Lung (tissue), 11 donors: ENCODE measurements at regions not wholly inside any gene's neighbourhood (a gene's known extent, or its start where the extent isn't known, plus 50 kb on each side); places are given as distances from the start of the nearest gene placed in this dataset.

Experiments
- ATAC-seq: fragments of 200-7000 bp; cut with Tn5 transposase; one replicate; pipeline ENCODE4 v1.9.1; 2020; ENCODE audit warnings: moderate number of reproducible peaks; ENCODE audit not compliant: insufficient read depth, low FRiP score
- DNase-seq, 3 donors: peaks; one replicate each; pipeline ENCODE4 v3.0.0-alpha.2; 2013 to 2017
- H3K27ac ChIP-seq, 2 donors: one replicate each; pipeline ENCODE4 v1.5.1; 2013; ENCODE audit warnings: mild to moderate bottlenecking in 2 of 2, moderate library complexity in 2 of 2, control low read depth in 1 of 2, inconsistent platforms in 1 of 2, low read depth in 1 of 2, low read length in 1 of 2
- H3K27me3 ChIP-seq, 3 donors: one replicate each; pipeline ENCODE4 v1.5.1; 2013; ENCODE audit warnings: low read length in 2 of 3; ENCODE audit not compliant: control insufficient read depth in 3 of 3, insufficient read depth in 3 of 3
- H3K36me3 ChIP-seq, 4 donors: one replicate each; pipeline ENCODE4 v1.5.1; 2013; ENCODE audit warnings: low read length in 4 of 4, mild to moderate bottlenecking in 1 of 4, moderate library complexity in 1 of 4; ENCODE audit not compliant: control insufficient read depth in 4 of 4, insufficient read depth in 4 of 4
- H3K4me1 ChIP-seq, 5 donors: one replicate each; pipeline ENCODE4 v1.5.1; 2013; ENCODE audit warnings: low read length in 5 of 5, mild to moderate bottlenecking in 2 of 5, moderate library complexity in 1 of 5; ENCODE audit not compliant: control insufficient read depth in 5 of 5, insufficient read depth in 5 of 5
- H3K4me3 ChIP-seq: one replicate; pipeline ENCODE4 v1.5.1; 2013; ENCODE audit warnings: mild to moderate bottlenecking, control low read depth, moderate library complexity
- H3K9ac ChIP-seq, 2 donors: one replicate each; pipeline ENCODE4 v1.5.1; 2013; ENCODE audit warnings: low read length in 2 of 2, control low read depth in 1 of 2; ENCODE audit not compliant: insufficient read depth in 1 of 2
- H3K9me3 ChIP-seq, 4 donors: one replicate each; pipeline ENCODE4 v1.5.1; 2013; ENCODE audit warnings: low read length in 3 of 4, mild to moderate bottlenecking in 1 of 4, moderate library complexity in 1 of 4; ENCODE audit not compliant: control insufficient read depth in 4 of 4, insufficient read depth in 3 of 4
- CTCF ChIP-seq: IDR thresholded peaks from 2 replicates; pipeline ENCODE4 v1.5.1; 2012; ENCODE audit warnings: mild to moderate bottlenecking; ENCODE audit errors: control extremely low read depth, extremely low read depth
- WGBS, 2 donors: extraction: QIAGEN DNeasy Blood & Tissue Kit; methylation state at CpG; one replicate each; pipeline ENCODE4 v1.1.7; 2013; 5-methylcytosine and 5-hydroxymethylcytosine counted together
- donor health status: control.
- donor health status: control.
- donor health status: Bipolar disorder and iron deficiency.
- donor health status: healthy.
- donor health status: DM: yes; HTN: yes; CAD: no.

- Histone ChIP-seq H3K27ac (no peak overlapping the region), H3K4me1 (no peaks in the 10 kb centered on the region), H3K9ac (no peak overlapping the region), H3K9me3 (no peaks in the 10 kb centered on the region), H3K4me3 (no peak overlapping the region), H3K36me3 (no peaks in the 10 kb centered on the region), H3K27me3 (no peaks in the 10 kb centered on the region)
- 74 to 84% methylated on average over 1 of the region's 1 CpG for WGBS, 2 donors
- peak; percentile 69 for ATAC-seq
- no peak for TF ChIP-seq CTCF
- peak in 2 of 3 donors; percentile 7 to 32 for DNase-seq
Observed at GRCh38 chr1:172885971-172886370, 164.8 kb downstream of the TNFSF18 start.

- Histone ChIP-seq H3K9me3 (no peaks in the 10 kb centered on the region), H3K27me3 (no peaks in the 10 kb centered on the region), H3K4me1 (no peaks in the 10 kb centered on the region), H3K4me3 (no peak overlapping the region), H3K9ac (no peak overlapping the region), H3K27ac (no peak overlapping the region), H3K36me3 (no peaks in the 10 kb centered on the region)
- no peak for DNase-seq
- ATAC-seq = no peak
- TF ChIP-seq CTCF = no peak
- 94 to 97% methylated on average over 1 of the region's 1 CpG for WGBS, 2 donors
Observed at GRCh38 chr1:172887162-172887561, 163.6 kb downstream of the TNFSF18 start.

GRCh38 chr1:172893146-172893841 is 157.4 kb downstream of the TNFSF18 start:
- 41 to 65% methylated on average over 1 of the region's 1 CpG for WGBS, 2 donors
- TF ChIP-seq CTCF = no peak

More at GRCh38 chr1:172893146-172893841, 157.4 kb downstream of the TNFSF18 start:
- Histone ChIP-seq H3K36me3 (no peaks in the 10 kb centered on the region), H3K9me3 (no peaks in the 10 kb centered on the region), H3K4me3 (no peak overlapping the region), H3K27ac (no peak overlapping the region), H3K9ac (no peak overlapping the region), H3K27me3 (no peaks in the 10 kb centered on the region), H3K4me1 (peaks cover 2 to 8% (median 3%) of the 10 kb centered on the region in 5 donors)
- ATAC-seq = no peak
- peak in 2 of 3 donors; percentile 17 to 29 for DNase-seq
